HG03280 (cell line): ENCODE measurements at regions not wholly inside any gene's neighbourhood (a gene's known extent, or its start where the extent isn't known, plus 50 kb on each side); places are given as distances from the start of the nearest gene placed in this dataset.
"Not testable (repeated sequence)": the region's sequence is repeated elsewhere in the genome, so short reads cannot be mapped to it uniquely, and the experiment has no call there.

Source experiments
- ATAC-seq: cut with Tn5 transposase; IDR thresholded peaks from one replicate; pipeline ENCODE4 v1.9.1; 2021; ENCODE audit warnings: mild to moderate bottlenecking, moderate library complexity; ENCODE audit not compliant: unreplicated experiment

DNA sequence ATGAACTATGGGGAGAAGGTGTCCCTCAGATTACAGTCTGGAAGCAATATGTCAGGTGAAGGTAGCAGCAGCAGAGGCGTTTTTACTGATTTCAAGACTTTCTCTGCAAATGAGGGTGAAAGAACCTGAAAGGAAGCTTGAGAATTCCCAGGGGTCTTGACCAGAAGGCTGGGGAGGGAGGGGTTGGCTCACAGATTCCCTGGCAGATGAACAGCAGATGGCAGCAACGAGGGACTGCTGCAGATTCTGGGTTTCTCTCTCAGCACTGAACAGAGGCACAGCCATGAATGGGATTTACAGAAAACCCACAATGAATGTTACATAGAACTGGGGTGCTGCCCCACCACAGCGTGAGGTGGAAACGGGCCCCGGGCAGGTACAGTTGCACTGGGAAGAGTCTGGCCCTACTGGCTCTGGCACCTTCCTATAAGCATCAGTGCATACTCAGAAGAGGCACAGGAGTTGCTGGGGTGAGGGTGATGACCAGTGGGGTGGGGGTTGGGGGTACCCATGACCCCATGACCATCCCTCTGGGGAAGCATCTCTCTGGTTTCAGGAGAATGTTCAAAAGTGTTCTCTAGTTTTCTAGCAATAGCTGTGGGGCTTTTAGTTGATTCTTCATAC is 317.8 kb downstream of the SH2D4B start:
- peak; percentile 68 for ATAC-seq

- no peak for ATAC-seq
These were observed 318.5 kb downstream of the SH2D4B start for GRCh38 chr10:80856186-80856585.

- ATAC-seq = not testable (repeated sequence)
These were observed 321.6 kb downstream of the SH2D4B start for GRCh38 chr10:80859279-80859678.

- no peak for ATAC-seq
These were observed 323.0 kb downstream of the SH2D4B start for GRCh38 chr10:80860719-80861118.

DNA sequence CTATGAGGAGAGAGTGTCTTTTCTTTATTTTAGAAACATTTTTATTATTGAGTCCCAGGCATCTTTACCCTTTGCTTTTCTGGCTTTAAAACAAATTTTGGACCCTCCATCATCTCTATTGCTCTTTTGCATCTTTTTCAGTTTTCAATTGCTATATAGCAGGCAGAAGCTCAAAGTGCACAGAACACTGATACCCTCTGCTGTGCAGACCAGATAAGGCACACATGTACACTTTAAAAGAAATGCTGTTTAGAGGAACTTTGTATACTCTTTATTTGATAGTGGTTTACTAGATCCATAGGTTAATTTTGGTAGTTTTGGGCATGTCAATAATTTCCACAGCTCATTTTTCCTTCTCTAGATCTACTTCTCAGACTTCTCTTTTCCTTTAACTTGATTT is 324.2 kb downstream of the SH2D4B start:
- no peak for ATAC-seq

DNA sequence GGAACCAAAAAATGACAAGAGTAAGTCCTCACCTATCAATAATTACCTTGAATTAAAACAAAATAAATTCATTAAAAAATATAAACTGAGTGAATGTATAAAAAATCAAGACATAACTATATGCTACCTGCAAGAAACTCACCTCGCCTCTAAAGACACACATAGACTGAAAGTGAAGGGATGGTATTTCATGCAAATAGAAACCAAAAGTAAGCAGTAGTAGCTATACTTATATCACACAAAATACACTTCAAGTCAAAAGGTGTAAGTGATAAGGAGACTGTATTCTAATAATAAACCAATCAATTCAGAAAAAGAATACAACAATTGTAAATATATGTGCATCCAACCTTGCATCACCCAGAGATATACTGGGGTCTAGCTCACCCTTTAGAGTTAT is 332.6 kb downstream of the SH2D4B start:
- ATAC-seq = peak; percentile 76

- ATAC-seq = no peak
These were observed 333.4 kb downstream of the SH2D4B start for GRCh38 chr10:80871083-80871482.

GRCh38 chr10:80878330-80878729 is 340.6 kb downstream of the SH2D4B start:
- ATAC-seq = no peak

DNA sequence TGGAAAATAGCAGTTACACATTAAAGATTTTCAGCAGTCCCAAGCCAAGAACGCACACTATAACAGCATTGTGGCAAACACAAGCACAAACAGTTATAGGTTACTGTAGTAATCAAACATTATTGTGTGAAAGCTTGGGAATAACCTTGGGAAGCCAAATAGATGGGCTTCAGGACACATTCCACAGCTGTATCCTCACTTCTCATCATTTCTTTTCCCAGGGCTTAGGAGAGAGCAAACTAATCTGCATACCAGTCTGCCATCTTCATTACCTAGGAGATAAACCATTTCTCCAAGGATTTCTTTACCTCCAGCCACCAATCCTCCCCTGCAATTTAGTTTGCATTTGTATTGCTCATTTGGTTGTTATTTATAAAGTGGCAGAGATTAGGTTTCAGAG is 352.4 kb downstream of the SH2D4B start:
- ATAC-seq = no peak

DNA sequence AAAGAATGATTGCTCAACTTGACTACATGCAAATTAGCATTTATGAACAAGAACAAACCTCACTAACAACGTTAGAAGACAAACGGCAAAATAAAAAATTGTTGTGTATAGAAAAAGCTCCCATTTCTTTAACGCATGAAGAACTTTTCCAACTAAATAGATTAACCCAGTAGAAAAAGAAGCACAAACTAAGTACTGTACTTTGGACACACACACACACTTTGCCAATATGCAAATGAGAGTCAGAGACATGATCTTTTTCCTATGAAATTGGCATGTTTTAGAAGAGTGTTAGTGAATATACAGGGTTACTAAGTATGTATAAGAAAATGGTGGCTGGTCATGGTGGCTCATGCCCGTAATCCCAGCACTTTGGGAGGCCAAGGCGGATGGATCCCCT is 355.6 kb downstream of the SH2D4B start:
- no peak for ATAC-seq

GRCh38 chr10:80894311-80894791 is 356.6 kb downstream of the SH2D4B start:
- no peak for ATAC-seq

DNA sequence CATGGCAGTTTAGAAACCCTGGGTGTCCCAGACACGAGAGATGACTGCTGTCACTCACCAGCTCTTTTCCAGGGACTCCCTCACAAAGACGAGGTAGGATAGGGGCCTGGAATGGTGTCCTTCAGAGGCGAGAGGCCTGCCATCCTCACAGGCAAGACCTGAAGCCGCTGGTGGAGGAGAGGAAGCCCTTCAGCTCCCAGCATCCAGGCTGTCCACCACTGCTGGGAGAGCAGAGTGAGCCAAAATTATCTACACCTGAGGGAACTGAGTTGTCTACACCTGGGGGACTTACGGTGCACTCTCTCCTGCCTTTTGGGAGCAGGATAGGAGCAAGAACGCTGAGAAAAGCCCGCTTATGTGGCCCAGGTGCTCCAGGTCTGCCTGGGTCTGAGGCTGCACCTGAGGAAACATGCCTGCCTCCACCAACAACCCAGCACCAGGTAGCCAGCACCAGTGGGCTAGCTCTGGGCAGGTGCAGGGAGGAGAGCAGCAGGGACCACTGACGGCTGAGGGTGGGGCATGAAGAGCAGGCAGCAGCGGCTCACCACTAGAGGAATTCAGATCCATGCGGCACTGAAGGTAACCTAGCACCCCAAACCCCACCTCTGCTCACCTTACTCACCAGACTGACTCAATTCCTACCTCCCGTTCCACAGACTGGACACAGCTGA is 357.2 kb downstream of the SH2D4B start:
- no peak for ATAC-seq

- no peak for ATAC-seq
These were observed 358.4 kb downstream of the SH2D4B start for GRCh38 chr10:80896076-80896475.

DNA sequence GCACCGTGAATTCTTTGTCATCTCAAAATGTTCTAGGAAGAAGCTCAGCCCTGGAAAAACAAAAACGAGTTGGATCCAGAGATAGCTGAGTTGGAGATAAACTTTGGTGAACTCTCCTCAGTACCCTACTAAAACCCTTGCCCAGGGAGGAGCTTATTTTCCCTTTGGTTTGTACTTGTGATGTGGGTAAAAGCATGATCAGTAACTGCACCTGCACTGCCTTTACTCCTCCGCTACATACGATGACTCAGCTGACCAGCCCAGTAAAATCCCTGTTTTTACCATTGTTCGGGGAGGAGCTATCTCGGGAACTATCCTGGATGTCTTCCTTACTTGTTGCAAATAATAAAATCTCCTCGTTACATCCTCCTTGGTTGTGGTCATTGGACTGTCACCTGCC is 359.3 kb downstream of the SH2D4B start:
- no peak for ATAC-seq

DNA sequence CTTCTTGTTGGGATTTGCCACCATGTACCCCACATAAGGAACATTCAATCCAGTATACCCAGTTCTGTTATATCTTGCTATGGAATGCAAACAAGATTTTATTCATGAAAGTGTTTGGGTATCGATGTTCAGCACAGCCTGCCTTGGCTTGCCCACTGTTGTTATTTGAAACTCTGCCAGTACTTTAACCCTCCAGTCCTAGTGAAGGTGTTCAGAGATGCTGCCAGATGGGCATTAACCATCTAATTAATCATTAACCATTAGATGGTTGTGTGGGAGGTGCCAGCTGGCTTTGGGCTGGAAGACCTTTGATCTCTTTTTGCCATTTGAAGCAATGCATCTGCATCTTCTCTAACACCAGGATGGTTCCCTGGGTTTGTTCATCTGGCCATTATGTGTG is 363.0 kb downstream of the SH2D4B start:
- no peak for ATAC-seq

- ATAC-seq = no peak
These were observed 370.9 kb downstream of the SH2D4B start for GRCh38 chr10:80908611-80909010.

- no peak for ATAC-seq
These were observed 371.6 kb downstream of the SH2D4B start for GRCh38 chr10:80909254-80909653.

GRCh38 chr10:80917636-80918035 is 379.9 kb downstream of the SH2D4B start:
- ATAC-seq = no peak

DNA sequence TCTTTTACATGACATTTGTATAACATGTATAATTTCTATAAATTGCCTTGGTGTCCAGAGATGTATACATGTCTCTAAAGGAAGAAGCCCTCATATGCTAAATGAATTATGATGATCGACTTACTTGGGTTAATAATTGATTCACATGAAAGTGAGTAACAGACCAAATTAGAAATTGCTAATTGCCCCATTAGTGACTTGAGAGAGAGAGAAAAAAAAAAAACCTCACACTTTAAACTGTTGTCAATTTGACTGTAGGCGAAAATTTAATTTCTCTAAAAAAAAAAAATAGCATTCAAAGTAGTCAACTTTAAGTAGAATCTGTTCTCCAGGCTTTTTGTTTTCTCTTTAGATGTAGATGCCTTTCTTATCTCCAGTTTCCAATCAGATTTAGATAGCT is 383.3 kb downstream of the SH2D4B start:
- ATAC-seq = no peak

- no peak for ATAC-seq
These were observed 386.6 kb downstream of the SH2D4B start for GRCh38 chr10:80924063-80924952.

DNA sequence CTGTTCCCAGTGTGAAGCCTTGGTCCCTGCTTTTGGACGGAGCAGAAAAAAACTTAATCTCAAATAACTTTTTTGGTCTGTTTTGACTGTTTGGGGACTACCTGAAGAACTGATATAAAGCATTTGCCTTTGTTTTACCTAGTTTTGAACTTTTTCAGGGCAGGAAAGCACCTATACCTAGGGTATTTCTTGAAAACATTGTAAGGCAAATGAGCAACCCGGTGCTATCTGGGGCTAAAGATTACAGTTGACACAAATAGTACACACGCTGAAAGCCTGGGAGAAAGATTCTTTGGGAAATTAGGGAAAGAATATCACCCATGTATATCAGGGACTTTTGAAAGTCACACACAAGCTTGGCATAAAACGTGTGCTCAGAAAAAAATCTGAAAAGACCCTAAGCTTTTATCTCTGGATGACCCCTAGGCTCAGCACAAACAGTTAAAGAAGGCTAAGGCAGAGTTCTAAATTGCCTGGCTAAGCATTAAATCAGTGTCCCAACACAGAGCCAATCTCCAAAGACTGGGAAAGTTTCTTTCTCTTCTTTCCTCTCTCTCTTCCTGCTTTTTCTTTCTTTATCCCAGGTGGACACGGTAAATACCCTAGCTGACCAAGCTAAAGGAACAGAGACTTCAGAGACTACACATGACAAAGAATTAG is 389.8 kb downstream of the SH2D4B start:
- ATAC-seq = no peak
